Small intestine (tissue), 7 donors: ENCODE measurements at regions not wholly inside any gene's neighbourhood (a gene's known extent, or its start where the extent isn't known, plus 50 kb on each side); places are given as distances from the start of the nearest gene placed in this dataset.

Source experiments
- DNase-seq, 2 donors: peaks; one replicate each; pipeline versions ENCODE4 v3.0.0 to v3.0.0-alpha.2; 2013
- FAIRE-seq: peaks from 2 replicates; lab custom pipeline; 2012; peaks lifted over from hg19 to GRCh38; lab: Jason Lieb, UNC
- H3K27ac ChIP-seq, 3 donors: one replicate each; pipeline ENCODE4 v1.5.1; 2013; ENCODE audit warnings: low read length in 2 of 3, mild to moderate bottlenecking in 2 of 3, control low read depth in 1 of 3, inconsistent platforms in 1 of 3, low read depth in 1 of 3, moderate library complexity in 1 of 3
- H3K27me3 ChIP-seq, 3 donors: one replicate each; pipeline ENCODE4 v1.6.1; 2013; ENCODE audit warnings: low read length in 3 of 3, inconsistent platforms in 1 of 3; ENCODE audit not compliant: control insufficient read depth in 3 of 3, insufficient read depth in 3 of 3
- H3K36me3 ChIP-seq, 3 donors: one replicate each; pipeline ENCODE4 v1.6.1; 2013; ENCODE audit warnings: low read length in 3 of 3, inconsistent platforms in 1 of 3, low read depth in 1 of 3, mild to moderate bottlenecking in 1 of 3, moderate library complexity in 1 of 3; ENCODE audit not compliant: control insufficient read depth in 3 of 3, insufficient read depth in 2 of 3
- H3K4me1 ChIP-seq, 3 donors: one replicate each; pipeline ENCODE4 v1.6.1; 2013; ENCODE audit warnings: low read length in 2 of 3, inconsistent platforms in 1 of 3, low read depth in 1 of 3, mild to moderate bottlenecking in 1 of 3, moderate library complexity in 1 of 3; ENCODE audit not compliant: control insufficient read depth in 3 of 3, insufficient read depth in 2 of 3
- H3K4me3 ChIP-seq, 3 donors: one replicate each; pipeline ENCODE4 v1.5.1; 2013; ENCODE audit warnings: low read length in 3 of 3, control low read depth in 1 of 3, inconsistent platforms in 1 of 3, low read depth in 1 of 3, mild to moderate bottlenecking in 1 of 3, moderate library complexity in 1 of 3
- H3K9me3 ChIP-seq, 2 donors: one replicate each; pipeline ENCODE4 v1.6.1; 2013; ENCODE audit warnings: low read depth in 1 of 2, low read length in 1 of 2; ENCODE audit not compliant: control insufficient read depth in 2 of 2, insufficient read depth in 1 of 2
- WGBS, 3 donors: extraction: QIAGEN DNeasy Blood & Tissue Kit; methylation state at CpG; one replicate each; pipeline ENCODE4 v1.1.7; 2013; 5-methylcytosine and 5-hydroxymethylcytosine counted together
- donor health status: healthy with polysubstance abuse.
- donor health status: control.
- donor health status: control.
- donor health status: Bipolar disorder and iron deficiency.
- donor health status: healthy.

- Histone ChIP-seq H3K27me3 (no peaks in the 10 kb centered on the region), H3K4me3 (no peak overlapping the region), H3K36me3 (no peaks in the 10 kb centered on the region), H3K27ac (no peak overlapping the region), H3K4me1 (no peaks in the 10 kb centered on the region), H3K9me3 (no peaks in the 10 kb centered on the region)
- no peak for DNase-seq
- FAIRE-seq, result no peak
- 68 to 83% (median 79%) methylated on average over 1 of the region's 1 CpG for WGBS, 3 donors
Observed at GRCh38 chr5:72055636-72056035, 51.6 kb upstream of the MAP1B start.
